OCI-M1 (cell line): ENCODE measurements at regions not wholly inside any gene's neighbourhood (a gene's known extent, or its start where the extent isn't known, plus 50 kb on each side); places are given as distances from the start of the nearest gene placed in this dataset.

Source experiments
- DNase-seq: peaks from one replicate; lab custom pipeline; 2025; lab: John Stamatoyannopoulos, UW

DNA sequence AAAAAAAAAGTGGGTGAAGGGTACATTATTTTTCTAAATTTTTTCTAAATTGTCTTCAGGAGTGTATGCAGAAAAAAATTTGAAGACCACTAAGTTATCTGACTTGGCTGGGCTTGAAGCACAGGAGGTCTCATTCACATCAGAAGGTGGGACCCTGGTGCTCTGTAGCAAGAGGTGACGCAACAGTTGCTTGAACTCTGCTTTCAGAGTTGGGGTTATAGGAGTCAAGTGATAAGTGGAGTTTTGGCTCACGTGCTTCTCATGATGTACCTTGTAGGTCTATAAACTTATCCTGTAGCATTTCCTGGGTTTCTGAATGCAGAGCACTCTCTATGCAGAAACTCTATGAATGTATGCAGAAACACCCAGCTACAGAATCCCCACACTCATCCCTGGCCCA is 58.5 kb upstream of the FOXC1 start:
- DNase-seq = no peak

DNA sequence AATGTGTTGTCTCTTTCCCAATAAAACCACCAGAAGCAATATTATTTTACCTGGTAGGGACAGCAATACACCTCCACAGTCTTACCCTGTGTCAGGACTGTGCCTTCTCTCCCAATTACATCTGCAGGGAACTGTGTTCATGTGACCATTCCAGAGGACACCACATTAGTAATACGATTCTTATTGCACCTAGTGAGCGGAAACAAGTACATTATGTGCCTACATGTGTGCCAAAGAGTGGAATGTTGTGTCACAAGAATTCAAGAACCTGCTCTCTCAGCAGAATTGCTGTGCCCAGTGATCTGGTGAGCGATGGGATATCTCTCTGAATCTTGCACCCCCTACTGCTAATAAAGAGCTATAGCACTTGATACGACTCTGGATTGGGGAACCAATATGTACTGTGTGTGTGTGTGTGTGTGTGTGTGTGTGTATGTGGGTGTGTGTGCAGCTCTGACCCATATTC is 57.4 kb upstream of the FOXC1 start:
- DNase-seq = no peak

DNA sequence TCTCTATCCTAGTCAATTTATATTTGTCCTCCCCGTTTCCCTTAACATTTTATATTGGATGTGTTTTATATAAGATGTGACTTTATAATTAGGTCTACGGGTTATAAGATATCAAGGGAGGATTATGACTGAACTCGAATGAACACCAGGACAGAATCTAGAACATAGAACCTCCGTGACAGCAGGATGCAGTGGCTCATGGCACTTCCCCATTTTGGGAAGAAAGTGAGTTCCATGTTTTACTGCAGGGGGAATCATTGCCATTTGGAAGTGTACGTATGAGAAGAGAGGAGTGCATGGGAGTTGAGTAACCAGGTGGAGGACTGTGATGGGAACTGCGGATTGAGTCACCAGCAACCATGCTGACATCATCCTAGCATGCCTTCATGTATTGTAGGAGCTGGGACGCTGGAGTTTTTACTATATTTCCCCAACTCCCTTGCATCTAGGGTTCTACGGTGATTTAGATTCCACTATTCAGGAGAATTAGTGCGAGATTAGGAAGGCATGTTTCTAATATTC is 56.1 kb upstream of the FOXC1 start:
- no peak for DNase-seq

DNA sequence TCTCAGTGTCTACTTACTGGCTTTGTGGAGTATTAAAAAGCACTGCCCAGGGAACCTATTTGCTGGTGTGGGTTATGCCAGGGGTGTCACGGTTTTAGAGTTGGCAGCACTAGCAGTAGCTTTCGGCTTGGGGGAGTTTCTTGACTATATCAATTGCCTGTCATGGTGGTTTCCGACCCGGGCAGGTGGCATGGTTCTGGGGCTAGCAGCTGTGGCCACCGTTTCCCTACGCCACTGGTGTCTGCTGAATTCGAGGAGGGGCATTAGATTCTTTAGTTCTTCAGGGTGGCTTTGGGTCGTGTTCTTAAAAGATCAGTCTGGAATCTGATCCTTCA is 55.6 kb upstream of the FOXC1 start:
- no peak for DNase-seq

DNA sequence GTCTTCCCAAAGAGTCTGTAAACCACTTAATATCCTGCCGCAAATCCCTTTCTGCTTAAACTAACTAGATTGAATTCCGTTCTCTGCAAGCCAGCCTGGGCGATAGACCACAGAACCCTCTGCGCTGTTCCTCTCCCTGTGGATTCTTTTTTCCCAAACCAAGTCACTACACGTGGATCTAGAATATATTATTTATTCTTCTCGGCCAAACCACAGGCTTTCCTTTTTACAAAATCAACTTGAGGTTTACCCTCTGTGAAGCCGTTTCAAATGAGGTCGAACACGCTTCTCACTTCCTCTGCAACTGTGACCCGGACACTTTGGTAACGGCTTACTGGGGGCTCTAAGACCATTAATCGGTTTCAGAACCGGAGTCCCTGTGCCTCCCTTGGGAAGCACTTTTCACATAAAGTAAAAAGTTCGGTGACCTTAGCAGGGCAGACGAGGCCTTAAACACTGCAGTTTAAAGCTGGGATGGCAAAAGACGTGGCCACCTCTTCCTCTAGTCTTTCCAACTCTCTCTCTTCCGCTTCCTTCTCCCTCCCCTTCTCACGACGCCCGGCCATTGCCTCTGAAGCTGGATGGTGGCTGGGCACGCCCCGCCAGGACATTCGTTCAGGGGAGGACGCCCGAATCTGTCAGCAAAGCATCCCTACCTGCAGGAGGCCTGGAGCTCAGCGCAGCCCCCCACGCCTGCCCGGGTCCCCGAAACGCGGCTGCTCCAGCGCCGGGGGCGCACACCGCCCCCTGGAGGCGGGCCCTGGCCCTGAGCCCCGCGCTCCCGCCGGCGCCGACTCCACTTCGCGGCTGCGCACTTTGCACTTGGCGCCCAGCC is 55.0 kb upstream of the FOXC1 start:
- DNase-seq = peak; percentile 50

DNA sequence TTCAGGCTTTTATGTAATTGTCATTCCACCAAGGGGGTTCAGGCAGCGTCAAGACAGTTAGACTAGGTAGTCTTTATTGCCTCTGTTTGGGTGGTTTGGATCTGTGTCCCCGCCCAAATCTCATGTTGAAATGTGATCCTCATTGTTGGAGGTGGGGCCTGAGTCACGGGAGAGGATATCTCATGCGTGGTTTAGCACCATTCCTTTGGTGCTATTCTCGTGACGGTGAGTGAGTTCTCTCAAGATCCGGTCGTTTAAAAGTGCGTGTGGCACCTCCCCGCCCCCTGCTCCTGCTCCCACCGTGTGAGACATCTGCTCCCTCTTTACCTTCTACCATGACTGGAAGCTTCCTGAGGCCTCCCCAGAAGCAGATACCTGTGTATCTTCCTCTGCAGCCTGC is 51.3 kb upstream of the FOXC1 start:
- no peak for DNase-seq
